ENCODE measurements at regions not wholly inside any gene's neighbourhood (a gene's known extent, or its start where the extent isn't known, plus 50 kb on each side); places are given as distances from the start of the nearest gene placed in this dataset.

DNA sequence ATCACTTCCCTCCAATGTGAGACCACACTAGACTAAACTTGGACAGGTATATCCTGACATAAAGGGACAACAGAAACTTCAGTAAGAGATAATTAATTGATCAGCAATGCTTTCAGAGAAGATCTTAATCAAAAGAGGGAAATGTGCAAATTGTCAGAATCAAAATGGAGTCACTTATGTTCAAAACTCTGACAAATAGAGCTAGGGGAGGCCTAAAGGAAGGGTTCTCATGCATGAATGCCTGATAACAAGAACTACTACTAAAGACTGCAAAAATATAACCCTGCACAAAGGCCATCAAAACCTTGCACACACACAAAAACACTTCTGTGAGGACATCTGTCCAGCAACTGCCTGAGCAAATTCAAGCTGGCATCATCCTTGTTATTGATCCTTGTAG is 637.5 kb upstream of the INTU start:
- TF ChIP-seq POLR2A (IDR thresholded peaks at IDR 0.05), result no peak
- TF ChIP-seq, protein P1, sequence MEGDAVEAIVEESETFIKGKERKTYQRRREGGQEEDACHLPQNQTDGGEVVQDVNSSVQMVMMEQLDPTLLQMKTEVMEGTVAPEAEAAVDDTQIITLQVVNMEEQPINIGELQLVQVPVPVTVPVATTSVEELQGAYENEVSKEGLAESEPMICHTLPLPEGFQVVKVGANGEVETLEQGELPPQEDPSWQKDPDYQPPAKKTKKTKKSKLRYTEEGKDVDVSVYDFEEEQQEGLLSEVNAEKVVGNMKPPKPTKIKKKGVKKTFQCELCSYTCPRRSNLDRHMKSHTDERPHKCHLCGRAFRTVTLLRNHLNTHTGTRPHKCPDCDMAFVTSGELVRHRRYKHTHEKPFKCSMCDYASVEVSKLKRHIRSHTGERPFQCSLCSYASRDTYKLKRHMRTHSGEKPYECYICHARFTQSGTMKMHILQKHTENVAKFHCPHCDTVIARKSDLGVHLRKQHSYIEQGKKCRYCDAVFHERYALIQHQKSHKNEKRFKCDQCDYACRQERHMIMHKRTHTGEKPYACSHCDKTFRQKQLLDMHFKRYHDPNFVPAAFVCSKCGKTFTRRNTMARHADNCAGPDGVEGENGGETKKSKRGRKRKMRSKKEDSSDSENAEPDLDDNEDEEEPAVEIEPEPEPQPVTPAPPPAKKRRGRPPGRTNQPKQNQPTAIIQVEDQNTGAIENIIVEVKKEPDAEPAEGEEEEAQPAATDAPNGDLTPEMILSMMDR (IDR thresholded peaks at IDR 0.05), result no peak
- intact Hi-C loops (cut with DNase I; ENCODE audit: low total_unique reads), result no loop called here

DNA sequence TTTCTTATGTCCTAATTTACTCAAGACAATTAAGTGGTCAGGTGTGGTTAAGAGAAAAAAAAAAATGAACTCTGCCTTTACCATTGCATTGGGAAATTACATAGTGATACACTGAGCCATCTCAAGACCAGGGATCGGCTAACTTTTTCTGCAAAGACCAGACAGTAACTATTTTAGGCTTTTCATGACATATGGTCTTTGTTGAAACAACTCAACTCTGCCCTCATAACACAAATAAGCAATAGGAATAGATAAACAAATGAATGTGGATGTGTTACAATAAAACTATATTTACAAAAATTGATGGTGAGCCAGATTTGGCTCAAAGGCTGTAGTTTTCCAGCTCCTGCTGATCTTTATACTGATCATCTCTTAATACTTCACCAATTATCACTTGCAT is 632.6 kb upstream of the INTU start:
- DNase-seq (ENCODE audit: low spot score in 2 of 2), result no peak
- intact Hi-C loops (cut with DNase I; ENCODE audit: low total_unique reads), result no loop called here
- TF ChIP-seq, protein P1 (IDR thresholded peaks at IDR 0.05), result no peak
- no peak for TF ChIP-seq POLR2A (IDR thresholded peaks at IDR 0.05)
- 78 to 79% methylated on average over 1 of the region's 1 CpG for WGBS, 2 donors
- H3K4me3 ChIP-seq (ENCODE audit: low read depth, poor library complexity, severe bottlenecking), result no peak overlapping the region

More for the DNA sequence above, 637.5 kb upstream of the INTU start:
- no peak for DNase-seq (ENCODE audit: low spot score in 2 of 2)
- no peak overlapping the region for H3K4me3 ChIP-seq (ENCODE audit: low read depth, poor library complexity, severe bottlenecking)

- TF ChIP-seq POLR2A (IDR thresholded peaks at IDR 0.05), result no peak
- TF ChIP-seq, protein P1 (IDR thresholded peaks at IDR 0.05), result no peak
- DNase-seq (ENCODE audit: low spot score in 2 of 2), result no peak
- H3K4me3 ChIP-seq (ENCODE audit: low read depth, poor library complexity, severe bottlenecking), result no peak overlapping the region
- WGBS, 2 donors, result 74 to 77% methylated on average over 2 of the region's 2 CpGs
- intact Hi-C loops (cut with DNase I; ENCODE audit: low total_unique reads), result no loop called here
These were observed 631.9 kb upstream of the INTU start for GRCh38 chr4:127000846-127001245.

DNA sequence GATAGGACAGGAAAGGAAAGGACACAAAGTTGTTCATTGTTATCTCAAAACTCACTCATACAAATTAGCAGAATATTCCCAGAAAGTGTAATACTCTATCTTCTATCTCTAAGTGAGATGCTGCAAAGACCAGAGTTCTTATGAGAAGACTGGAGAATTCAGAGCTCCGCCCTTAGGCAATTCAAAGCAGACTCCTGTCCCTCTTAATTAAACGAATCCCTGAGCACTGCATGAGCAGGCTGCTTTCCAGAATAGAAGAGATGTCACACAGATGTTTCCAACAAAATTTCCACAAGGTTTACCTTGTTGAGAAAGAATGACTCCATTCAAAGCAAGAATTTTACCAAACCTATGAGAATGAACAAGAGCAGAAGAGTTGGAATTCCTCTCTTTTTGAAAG is 630.8 kb upstream of the INTU start:
- intact Hi-C loops (cut with DNase I; ENCODE audit: low total_unique reads), result no loop called here
- 61 to 64% methylated on average over 2 of the region's 2 CpGs for WGBS, 2 donors
- H3K4me3 ChIP-seq (ENCODE audit: low read depth, poor library complexity, severe bottlenecking), result no peak overlapping the region
- TF ChIP-seq, protein P1 (IDR thresholded peaks at IDR 0.05), result no peak
- no peak for TF ChIP-seq POLR2A (IDR thresholded peaks at IDR 0.05)
- no peak for DNase-seq (ENCODE audit: low spot score in 2 of 2)

GRCh38 chr4:127006446-127006877 is 626.3 kb upstream of the INTU start:
- H3K4me3 ChIP-seq (ENCODE audit: low read depth, poor library complexity, severe bottlenecking), result no peak overlapping the region
- intact Hi-C loops (cut with DNase I; ENCODE audit: low total_unique reads), result no loop called here
- no peak for DNase-seq (ENCODE audit: low spot score in 2 of 2)
- TF ChIP-seq POLR2A (IDR thresholded peaks at IDR 0.05), result no peak
- TF ChIP-seq, protein P1 (IDR thresholded peaks at IDR 0.05), result no peak

- intact Hi-C loops (cut with DNase I; ENCODE audit: low total_unique reads), result no loop called here
- no peak for DNase-seq (ENCODE audit: low spot score in 2 of 2)
- H3K4me3 ChIP-seq (ENCODE audit: low read depth, poor library complexity, severe bottlenecking), result no peak overlapping the region
- WGBS, 2 donors, result 67 to 72% methylated on average over 3 of the region's 3 CpGs
- no peak for TF ChIP-seq POLR2A (IDR thresholded peaks at IDR 0.05)
- TF ChIP-seq, protein P1 (IDR thresholded peaks at IDR 0.05), result no peak
These were observed 625.5 kb upstream of the INTU start for GRCh38 chr4:127007305-127007704.

Data from lower leg skin (tissue), 4 donors.